ENCODE measurements at regions not wholly inside any gene's neighbourhood (a gene's known extent, or its start where the extent isn't known, plus 50 kb on each side); places are given as distances from the start of the nearest gene placed in this dataset.

DNA sequence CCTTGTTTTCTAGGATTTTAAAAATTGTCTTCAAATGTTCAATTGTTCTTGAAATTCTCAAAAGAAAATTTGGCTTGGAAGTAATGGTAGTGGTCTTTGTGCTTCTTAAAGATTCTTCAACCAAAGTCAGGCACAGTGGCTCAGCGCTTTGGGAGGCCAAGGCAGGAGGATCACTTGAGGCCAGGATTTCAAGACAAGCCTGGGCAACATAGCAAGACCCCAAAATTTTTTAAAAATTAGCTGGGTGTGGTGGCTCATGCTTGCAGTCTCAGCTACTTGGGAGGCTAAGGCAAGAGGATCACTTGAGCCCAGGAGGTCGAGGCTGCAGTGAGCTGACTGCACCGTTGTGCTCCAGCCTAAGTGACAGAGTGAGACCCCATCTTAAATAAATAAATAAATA is 153.5 kb upstream of the ZNF507 start:
- no peak for DNase-seq

- no peak for DNase-seq
Observed at GRCh38 chr19:32195706-32196610, 149.5 kb upstream of the ZNF507 start.

- DNase-seq = no peak
Observed at GRCh38 chr19:32196690-32197420, 148.6 kb upstream of the ZNF507 start.

GRCh38 chr19:32197896-32198882 is 147.2 kb upstream of the ZNF507 start:
- DNase-seq = no peak

GRCh38 chr19:32199501-32200040 is 145.8 kb upstream of the ZNF507 start:
- DNase-seq = no peak

GRCh38 chr19:32200312-32201038 is 144.9 kb upstream of the ZNF507 start:
- no peak for DNase-seq

DNA sequence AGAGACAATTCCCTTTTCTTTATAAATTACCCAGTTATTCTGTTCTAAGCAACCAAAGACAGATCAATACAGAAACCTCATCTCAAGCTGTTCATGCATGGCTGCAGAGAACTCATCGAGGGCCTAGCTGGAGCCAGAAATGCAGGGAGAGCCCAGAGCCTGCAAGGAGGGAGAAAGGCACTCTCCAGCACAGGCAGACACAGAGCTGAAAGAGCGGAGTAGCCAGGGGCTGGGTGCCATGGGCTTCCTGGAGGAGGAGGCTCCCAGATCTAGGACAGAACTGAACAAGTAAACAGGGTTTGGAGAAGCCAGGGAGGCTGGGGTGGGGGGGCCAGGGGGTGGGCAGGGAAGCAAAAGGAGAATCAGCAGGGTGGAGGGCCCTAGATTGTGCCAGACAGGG is 144.2 kb upstream of the ZNF507 start:
- DNase-seq = no peak

DNA sequence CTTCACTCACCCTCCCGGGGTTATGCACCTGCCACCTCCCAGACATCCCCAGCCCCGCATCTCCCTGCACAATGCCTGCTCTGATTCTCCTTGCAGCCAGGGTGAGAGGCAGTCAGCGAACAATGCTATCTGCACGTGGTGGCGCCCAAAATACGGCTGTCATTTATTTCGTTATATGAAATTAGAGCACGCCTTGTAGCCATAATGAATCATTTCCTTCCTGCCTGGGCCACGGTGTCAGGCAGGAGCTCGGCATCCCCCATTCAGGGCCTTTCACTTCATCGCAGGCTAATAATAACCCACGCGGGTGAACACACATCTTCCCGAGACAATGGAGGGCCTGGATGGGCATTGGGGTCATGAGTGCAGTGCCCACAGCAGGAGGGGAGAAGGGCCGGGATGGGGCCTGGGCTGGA is 143.8 kb upstream of the ZNF507 start:
- DNase-seq = peak; percentile 3

GRCh38 chr19:32202244-32202643 is 143.2 kb upstream of the ZNF507 start:
- DNase-seq = no peak

DNA sequence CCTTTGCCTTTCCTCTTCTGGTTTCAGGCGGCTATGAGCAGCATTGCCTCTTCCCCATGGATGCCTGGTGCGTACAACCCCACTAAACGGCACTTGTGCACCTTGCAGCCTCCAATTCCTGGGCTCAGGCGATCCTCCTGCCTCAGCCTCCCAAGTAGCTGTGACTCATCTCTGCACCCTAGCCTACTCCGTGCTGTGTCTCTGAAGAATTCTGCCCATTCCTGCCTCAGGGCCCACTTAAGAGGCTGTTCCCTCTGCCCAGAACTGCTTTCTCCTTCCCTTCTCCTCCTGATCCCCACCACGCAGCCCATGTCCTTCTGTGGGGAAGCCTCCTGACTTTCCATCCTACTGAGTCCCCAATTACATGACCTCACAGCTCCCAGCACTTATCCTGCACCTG is 142.2 kb upstream of the ZNF507 start:
- no peak for DNase-seq

DNA sequence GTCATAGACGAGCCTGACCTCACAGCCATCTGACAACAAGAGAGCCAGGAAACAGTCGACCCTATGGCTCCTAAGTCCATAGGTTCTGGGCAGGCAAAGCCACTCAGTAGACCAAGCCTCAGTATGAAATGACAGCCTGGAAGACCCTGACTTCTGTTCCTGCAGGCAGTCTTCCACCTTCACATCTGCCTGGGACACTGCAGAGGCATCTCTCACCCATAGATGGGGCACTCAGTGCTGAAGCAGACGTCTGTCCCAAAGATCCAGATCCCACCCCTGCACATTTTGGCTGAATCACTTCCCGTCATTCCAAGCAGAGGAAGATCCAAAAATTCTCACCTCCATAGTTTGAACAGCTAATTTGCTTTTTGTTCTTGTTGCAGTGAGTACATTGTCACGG is 139.3 kb upstream of the ZNF507 start:
- no peak for DNase-seq

DNA sequence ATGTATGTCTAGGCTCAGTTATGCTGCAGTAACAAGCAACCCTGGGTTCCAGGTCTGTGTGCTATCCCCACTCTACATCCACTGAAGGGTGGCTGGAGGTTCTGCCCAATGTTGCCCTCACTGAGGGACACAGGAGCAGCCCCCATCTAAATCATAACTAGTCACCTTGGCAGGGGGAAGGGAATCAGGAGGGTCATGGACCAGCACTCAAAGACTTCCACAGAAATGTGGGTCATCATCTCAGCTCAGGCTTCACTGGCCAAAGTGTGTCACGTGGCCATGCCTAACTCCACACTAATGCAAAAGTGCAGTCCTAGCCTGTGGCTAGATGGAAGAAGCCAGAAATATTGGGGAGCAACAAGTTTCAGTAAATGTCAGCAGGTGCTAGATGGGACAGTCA is 137.3 kb upstream of the ZNF507 start:
- DNase-seq = no peak

DNA sequence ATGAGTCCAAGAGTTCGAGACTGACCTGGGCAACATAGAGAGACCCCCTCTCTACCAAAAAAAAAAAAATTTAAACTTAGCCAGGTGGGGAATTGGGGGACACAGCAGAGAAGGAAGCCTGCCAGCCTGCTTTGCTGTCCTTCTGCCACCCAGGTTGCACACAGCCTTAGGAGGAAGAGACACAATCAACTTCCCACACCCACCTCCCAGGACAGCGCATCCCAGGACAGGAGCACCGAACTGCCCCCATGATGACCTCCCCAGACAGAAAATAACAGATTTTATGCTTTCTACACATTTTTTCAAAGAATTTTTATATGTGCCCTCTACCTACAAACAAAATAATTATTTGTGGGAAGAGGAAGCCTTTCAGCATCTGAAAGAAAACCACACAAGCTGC is 126.0 kb upstream of the ZNF507 start:
- DNase-seq = no peak

- no peak for DNase-seq
Observed at GRCh38 chr19:32219881-32220472, 125.4 kb upstream of the ZNF507 start.

- DNase-seq = no peak
Observed at GRCh38 chr19:32220951-32221350, 124.5 kb upstream of the ZNF507 start.

- DNase-seq = no peak
Observed at GRCh38 chr19:32222556-32222955, 122.9 kb upstream of the ZNF507 start.

GRCh38 chr19:32223106-32223505 is 122.3 kb upstream of the ZNF507 start:
- DNase-seq = no peak

GRCh38 chr19:32223595-32224370 is 121.6 kb upstream of the ZNF507 start:
- DNase-seq = no peak

GRCh38 chr19:32224371-32225244 is 120.8 kb upstream of the ZNF507 start:
- peak; percentile 31 for DNase-seq
